ENCODE measurements at regions not wholly inside any gene's neighbourhood (a gene's known extent, or its start where the extent isn't known, plus 50 kb on each side); places are given as distances from the start of the nearest gene placed in this dataset.
"Not testable (repeated sequence)": the region's sequence is repeated elsewhere in the genome, so short reads cannot be mapped to it uniquely, and the experiment has no call there.

DNA sequence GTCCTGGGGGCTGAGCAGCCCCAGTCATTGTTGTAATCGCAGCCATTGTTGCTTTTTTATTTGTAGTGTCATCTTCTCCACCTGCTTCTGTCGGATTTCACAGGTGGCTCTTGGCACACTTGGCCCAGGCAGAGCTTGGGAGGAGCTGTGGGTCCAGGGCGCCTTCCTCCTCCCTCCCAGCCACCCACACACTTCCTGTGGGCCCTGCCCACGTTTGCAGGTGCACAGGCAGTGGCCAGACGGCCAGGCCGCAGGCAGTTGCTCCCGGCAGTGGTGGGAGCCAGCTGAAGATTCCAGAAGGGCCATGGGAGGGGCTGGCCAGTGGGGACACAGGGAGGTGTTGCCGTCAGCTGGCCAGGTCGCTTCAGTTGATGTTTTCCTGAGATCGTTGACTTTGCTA lies 1191.9 kb downstream of the BRD1 start:
- DNase-seq (ENCODE audit: low read depth), result no peak

DNA sequence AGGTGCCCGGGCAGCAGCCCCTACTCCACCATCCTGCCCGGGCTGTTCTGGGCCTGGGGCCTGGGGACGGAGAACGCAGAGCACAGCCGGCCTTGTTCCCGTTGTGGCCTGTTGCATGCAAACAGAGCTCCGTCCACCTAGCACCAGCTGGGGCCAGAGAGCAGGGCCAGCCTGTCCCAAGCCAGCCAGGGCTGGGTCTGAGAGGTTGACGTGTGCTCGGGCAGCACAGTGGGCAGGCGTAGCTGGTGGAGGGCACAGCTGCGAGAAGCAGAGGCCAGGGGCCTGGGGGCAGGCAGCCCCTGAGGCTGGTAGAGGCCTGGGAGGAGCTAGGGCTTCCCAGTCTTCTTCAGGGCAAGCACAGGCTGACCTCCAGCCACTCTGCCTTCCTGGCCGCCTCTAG lies 1192.6 kb downstream of the BRD1 start:
- no peak for DNase-seq (ENCODE audit: low read depth)

DNA sequence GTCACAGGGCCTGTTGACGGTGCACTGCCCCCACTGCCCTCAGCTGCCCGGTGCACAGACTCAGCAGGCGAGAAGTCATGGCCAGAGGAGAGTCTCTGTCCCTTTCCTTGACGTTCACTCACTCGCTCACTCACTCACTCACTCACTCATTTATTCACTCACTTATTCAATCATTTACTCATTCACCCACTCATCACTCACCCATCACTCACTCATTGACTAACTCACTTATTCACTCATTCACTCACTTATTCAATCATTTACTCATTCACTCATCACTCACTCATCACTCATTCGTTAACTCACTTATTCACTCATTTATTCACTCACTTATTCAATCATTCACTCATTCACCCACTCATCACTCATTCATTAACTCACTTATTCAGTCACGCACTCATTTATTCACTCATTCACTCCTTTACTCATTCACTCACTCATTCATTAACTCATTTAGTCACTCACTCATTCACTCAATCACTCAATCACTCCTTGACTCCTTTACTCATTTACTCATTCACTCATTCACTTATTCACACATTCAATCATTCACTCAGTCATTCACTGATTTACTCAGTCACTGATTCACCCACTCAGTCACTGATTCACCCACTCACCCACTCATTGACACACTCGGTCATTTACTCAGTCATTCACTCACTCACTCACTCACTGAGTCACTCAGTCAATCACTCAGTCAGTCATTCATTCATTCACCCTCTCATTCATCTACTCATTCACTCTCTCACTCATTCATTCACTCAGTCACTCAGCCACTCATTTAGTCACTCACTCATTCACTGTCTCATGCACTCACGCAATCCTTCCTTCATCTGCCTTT lies 1193.5 kb downstream of the BRD1 start:
- no peak for DNase-seq (ENCODE audit: low read depth)

DNA sequence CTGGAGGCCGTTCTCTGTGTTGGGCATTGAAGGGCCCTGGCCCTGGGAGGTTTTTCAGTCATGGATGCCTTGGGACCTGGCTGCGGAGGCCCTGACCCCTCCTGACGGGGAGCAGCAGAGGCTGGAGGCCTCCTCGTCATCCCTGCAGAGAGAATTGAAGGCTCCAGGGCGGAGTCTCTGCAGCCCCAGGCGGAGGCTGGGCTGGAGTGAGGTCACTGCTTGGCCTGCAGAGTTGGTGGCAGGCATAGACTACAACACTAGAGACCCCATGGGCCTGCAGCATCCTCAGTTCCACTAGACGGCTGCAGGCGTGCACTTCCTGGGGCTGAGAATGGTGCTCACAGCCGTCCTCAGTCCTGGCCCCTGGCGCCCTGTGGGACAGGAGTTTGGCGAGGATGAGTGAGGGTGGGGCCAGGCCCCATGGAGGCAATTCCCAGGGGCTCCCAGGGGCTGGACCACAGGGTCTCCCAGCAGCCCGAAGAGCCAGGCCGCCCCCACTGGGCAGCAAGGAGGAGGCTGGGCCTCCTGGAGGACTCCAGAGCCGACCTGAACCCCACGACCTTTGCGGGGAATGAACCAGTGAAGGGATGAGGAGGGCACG lies 1194.9 kb downstream of the BRD1 start:
- DNase-seq (ENCODE audit: low read depth), result no peak

DNA sequence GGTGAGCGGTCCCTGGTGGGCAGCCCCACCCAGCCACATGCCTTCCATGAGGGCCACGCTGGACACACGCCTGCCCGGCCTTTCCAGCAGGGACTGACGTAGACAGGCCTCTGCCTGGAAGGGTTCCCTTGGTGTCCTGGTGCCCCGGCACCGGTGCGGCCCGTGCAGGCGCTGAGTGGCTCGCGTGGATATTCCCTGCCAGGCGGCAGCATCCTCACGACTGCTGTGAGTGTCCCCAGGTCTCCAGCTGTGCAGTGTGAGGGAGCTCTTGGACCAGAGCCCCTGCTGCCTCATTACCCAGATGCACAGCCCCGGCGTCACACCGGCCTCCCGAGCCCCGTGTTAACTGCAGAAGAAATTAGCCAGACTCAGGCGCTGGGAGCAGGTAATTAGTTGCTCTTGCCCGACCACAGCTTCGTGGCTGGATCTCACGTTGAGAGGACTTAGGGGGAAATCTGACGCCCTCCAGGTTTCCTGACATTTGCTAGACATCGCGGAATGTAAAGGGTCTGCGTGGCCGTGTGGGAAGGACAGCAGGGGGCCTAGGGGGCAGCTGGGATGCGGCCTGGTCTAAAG lies 1196.3 kb downstream of the BRD1 start:
- no peak for DNase-seq (ENCODE audit: low read depth)

DNA sequence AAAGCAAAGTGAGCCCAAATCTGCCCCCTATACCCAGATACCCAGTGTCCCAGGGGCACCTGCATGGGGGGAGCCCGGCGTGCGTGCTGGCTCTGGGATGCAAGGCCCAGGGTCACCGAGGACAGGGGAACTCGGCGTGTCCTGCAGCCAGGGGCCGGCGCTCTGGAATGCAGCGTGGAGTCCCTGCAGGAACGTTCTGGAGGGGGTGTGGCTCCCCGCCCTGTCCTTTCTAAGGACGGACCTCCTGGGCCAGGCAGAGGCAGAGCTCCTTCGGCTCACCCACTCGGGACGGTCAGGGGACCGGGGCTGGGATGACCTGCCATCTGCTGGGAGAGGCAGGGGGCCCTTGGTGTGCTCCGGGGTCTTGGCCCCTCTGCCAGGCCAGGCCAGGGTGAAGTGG lies 1196.8 kb downstream of the BRD1 start:
- DNase-seq (ENCODE audit: low read depth), result no peak

DNA sequence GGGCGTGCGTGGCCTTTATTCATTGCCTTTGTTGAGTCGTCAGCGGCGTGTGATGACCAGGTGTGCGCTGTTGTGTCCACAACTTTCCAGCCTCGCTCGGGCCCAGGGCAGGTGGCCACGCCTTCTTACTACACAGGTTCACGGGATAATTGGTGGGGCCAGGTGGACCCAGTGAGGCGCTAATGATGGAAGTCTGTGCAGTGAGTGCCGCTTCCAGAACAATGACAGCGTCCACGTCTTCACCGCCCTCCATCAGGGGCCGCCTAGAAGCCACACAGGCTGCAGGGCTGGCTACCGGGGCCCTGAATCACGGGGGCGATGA lies 1197.3 kb downstream of the BRD1 start:
- no peak for DNase-seq (ENCODE audit: low read depth)

DNA sequence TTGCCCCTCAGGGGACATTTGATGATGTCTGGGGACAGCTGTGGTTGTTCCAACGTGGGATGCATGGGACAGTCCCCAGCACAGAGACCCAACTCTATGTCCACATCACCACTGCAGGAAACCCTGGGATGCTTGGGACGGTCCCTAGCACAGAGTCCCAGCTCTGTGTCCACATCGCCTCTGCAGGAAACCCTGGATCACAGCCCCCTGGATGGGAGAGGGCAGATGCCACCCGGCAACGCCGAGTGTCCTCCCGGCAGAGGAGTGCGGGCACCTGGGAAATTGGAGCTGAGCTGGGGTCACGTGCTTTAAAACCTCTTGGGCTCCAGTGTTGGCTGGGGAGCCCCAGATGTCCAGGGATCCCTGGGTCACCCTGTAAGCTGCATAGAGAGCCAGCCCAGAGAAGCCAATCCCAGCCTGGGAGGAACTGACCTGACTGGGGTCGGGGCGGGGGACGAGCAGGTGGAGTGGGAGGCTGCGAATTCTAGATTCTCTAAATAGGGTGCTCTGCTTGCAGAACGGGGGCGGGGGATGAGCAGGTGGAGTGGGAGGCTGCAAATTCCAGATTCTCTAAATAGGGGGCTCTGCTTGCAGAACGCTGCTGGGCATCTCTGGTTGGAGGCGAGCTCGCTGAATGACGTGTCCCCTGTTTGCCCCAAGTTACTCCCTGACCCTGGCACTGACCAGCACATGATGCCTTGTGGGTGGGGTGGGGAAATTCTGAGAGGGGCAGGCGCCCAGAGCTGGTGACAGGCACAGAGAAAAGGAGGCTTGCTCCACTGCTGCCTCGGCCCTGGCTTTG lies 1197.8 kb downstream of the BRD1 start:
- DNase-seq (ENCODE audit: low read depth), result no peak

DNA sequence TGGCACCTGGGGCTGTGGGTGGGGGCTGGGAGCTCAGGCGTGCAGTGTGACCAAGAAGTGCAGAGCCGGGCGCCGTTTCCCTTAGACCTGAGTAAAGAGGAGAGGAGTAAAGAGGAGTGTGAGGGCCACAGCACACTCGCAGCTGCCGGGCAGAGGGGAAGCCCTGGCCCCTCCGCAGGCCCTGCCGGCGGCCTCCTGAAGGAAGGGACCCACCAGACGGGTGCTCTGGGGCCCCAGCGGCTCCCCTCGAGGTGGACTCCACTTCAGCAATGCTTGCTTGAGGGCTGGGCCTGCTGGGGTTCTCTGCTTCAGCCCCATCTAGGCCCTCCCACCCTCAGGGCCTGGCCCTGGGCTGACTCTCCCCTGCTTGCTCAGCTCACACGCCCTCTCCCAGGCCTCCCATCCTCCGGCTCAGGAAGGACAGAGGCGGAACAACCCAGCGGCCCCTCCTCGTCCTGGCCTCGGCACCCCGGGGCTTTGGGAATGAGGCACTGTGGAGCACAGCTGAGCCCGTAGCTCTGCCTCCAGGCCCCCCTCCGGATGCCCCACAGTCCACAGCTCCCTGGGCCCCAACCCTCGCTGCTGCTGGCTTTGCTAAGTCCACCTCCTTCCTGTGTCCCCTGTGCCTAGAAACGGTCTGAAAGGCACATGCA lies 1198.7 kb downstream of the BRD1 start:
- DNase-seq (ENCODE audit: low read depth), result no peak

DNA sequence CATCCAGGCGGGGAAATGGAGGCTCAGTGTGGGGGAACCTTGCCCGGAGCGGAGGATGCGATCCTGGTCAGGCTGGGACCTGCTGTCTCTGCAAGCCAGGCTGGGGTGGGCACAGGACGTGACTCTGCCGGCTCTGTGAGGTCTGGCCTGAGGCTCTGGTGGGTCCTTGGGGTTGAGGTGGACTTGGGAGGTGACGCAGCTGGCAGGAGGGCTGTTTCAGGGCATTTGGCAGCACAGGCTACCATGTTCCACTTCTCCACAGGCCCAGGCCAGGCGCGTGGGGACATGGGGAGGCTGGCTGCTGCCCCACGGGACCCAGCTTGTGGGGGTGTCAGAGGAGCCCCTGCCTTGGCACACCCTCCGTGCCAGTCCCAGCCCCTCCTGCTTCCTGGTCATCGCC lies 1199.7 kb downstream of the BRD1 start:
- no peak for DNase-seq (ENCODE audit: low read depth)

DNA sequence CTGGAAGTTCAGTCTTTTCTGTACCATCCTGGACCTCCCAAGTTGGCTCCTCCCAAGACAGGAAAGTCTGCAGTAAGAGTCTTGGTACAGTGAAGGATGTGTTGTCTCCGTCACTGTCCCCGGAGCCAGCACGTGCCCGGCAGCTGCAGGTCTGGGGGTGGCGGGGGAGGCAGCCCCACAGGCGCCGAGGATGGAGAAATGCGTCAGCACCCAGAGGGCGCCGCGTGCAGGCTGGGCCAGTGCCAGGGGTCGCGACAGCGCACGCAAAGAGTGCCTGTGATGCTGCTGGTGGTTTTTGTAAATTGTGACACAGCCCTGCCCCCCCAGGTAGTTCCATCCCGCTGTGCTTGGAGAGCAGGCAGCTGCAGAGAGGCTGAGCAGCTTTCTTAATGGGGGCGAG lies 1200.5 kb downstream of the BRD1 start:
- no peak for DNase-seq (ENCODE audit: low read depth)

DNA sequence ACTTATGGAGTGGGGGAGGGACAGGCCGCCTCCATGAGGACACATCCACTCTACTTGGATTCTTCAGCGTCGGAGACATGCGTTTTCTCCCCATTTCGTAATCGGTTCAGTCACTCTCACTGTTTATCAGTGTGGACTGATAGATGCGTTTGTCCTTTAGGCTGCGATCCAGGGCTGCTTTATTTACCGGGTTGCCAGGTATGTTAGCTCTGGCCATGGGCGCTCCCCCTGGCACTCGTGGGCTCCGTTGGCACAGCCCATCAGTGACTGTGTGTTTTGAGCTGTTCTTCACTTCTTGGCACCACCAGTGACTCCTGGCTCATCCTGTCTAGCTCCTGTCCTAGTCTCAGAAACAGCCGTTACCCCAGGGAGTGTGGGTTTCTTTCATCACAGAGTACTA lies 1203.3 kb downstream of the BRD1 start:
- DNase-seq (ENCODE audit: low read depth), result no peak

DNA sequence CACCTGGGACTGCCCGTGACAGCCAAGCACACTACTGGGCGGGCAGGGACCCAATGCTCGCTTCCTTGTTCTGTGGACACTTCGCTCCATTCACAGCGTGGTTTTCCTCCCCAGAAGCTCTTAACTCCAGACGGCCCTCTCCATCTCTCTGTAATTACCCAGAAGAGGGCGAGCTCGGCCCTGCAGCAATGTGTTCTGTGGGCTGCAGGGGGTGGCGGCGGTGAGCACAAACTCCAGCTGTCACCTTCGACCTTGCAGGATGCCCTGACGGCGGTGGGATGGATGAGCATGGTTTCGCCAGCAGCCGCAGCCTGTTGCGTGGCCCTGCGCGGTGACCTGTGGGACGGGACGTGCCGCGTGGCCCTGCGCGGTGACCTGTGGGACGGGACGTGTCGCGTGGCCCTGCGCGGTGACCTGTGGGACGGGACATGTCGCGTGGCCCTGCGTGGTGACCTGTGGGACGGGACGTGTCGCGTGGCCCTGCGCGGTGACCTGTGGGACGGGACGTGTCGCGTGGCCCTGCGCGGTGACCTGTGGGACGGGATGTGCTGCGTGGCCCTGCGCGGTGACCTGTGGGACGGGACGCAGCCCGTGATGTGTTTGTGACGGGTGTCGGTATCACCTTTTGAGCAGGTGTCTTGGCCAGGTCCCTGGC lies 1204.7 kb downstream of the BRD1 start:
- no peak for DNase-seq (ENCODE audit: low read depth)

DNA sequence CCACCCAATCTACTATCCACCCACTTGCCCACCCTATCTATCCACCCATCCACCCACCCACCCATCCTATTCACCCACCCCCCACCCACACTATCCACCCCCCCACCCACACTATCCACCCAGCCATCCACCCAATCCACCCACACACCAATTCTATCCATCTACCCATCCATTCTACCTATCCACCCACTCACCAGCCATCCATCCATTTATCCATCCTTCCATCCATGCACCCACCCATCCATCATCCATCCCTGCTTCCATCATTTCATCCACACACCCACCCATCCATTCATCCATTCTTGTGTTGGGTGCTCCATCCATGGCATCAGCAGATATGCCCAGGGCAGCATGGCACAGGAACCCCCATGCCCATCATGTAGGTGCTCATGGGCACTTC lies 1206.6 kb downstream of the BRD1 start:
- DNase-seq (ENCODE audit: low read depth), result no peak

DNA sequence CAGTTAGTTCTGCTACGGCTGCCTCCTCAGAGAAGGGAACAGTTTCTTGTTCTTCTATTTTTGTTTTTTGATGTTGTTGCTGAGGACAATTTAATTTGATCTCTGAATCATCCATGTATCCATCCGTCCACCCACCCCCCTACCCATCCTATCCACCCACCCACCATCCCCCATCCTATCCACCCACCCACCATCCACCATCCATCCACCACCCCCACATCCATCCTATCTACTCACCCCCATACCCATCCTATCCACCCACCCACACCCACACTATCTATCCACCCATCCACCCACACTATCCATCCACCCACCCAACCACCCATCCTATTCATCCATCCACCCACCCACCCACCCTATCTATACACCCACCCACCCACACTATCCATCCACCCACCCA lies 1207.2 kb downstream of the BRD1 start:
- not testable (repeated sequence) for DNase-seq (ENCODE audit: low read depth)

DNA sequence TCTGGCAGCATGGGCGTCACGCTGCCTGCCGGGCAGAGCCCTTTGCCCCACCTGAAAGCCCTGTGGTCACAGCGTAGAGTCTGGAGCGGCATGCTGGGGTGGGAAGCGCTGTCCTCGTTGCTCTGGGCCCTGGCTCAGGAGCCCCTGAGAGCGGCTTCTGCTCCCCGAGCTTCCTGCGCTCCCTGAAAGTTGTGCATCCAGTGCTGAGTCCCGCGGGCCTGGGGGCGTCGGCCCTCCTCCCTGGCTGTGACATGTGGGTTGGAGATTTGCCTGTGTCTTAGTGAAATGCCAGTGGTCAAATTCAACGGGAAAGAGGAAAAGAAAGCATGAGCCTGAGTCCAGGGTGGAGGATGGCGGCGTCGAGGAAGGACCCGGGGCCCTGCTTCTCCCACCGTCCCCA lies 1208.0 kb downstream of the BRD1 start:
- no peak for DNase-seq (ENCODE audit: low read depth)

DNA sequence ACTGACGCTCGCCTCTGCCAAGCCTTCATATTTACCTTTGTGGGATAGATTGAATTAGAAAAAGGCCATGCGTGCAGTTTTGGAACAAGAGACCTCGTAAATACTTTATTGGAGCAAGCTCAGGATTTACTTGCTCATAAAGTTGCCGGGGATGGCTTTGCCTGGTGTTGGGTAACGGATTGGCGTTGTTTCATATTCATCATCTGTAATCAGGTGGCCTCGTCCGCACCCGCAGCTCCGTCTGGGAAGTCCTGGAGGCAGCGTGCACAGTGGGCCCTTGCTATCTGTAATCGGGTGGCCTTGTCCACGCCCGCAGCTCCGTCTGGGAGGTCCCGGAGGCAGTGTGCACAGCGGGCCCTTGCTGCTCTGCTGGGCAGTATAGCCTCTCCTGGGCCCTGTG lies 1209.3 kb downstream of the BRD1 start:
- no peak for DNase-seq (ENCODE audit: low read depth)

DNA sequence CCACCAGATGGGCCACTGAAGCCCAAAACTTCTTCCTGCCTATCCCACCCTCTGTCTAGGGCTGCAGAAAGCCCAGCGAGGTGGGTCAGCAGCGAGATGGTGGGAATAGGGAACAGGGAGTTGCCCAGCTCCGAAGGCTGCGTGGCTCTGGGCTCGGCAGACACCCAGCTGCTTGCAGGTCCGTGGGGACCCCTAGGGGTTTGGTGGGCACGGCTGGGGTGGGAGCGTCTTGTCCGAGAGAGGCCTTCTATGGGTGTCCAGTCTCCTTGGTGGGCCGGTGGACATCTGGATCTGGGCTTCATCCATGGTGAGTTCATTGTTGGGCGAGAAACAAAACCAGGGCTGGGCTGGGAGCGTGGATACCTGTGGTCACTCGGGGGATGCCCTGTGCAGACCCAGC lies 1211.0 kb downstream of the BRD1 start:
- no peak for DNase-seq (ENCODE audit: low read depth)

DNA sequence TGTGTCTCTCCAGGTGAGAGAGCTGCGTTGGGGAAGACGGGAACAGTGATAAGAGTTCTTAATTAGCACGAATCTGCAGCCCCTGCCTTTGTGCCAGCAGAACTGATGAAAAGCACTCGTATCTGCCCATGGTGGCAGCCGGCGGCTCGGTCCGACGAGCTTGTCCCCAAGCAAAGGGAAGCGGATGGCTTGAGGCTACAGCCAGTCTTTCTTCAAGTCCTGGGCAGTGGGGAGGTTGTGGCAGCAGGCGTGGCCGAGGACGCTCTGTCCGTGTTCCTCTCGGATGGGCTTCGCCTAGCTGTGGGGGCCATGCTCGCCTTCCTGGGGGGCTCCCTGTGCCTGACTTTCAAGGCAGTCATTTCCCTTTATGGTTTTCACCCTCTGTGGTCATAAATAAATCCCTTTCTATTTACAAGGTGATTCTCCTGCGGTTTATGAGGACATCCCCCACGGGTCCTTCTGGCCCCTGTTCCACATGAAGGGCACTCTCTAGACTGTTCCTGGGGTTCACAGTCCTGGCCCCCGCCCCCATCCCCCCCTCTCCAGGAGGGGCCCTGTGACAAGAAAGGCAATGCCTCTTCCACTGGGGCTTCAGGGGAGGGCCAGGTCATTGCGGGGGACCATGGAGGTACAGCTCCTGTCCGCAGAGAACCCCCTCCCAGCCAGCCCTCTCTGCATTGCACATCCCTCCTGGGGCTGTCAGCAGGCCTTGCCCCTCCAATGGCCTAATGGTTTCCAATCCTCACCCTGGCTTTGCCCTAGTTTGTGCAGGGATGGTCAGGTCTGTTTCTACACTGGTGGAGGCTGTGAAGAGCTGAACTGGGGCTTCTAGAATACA lies 1212.3 kb downstream of the BRD1 start:
- DNase-seq (ENCODE audit: low read depth), result no peak

DNA sequence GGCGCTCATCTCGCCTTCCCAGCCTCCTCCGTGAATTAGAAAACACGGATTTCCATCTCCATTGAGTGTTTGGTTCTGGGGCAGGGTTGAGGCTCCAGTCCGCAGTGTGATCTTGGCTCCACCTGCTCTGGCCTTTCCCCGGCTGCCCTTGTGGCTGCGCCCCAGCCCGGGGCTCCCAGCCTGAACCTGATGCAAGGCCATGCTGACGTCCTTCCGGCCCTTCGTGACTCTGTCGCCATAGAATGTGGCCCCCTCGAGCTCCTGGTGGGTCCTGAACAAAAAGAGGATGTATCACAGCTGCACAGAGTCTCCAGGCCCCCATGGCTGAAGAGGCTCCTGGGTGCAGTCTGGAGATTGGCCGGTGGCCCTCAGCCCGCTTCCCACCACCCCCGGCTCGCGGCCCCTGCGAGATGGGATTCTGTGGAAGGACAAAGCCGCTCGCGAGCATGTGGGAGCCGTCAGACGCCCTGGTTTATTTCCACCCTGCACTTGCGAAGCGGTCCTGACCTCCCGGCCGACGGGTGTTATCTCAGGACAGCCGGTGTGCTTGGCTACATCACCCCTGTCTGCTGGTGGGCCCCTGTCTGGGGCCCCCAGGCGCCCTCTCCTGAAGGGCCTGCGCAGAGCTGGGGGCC lies 1214.0 kb downstream of the BRD1 start:
- DNase-seq (ENCODE audit: low read depth), result no peak

Measured in stimulated activated CD8-positive, alpha-beta memory T cell treated with anti-CD3 and anti-CD28 coated beads, Interleukin-12 subunit alpha, Interleukin-12 subunit beta, amount 100 ng/mL, for 4 hours (primary cell).